ENCODE measurements at regions not wholly inside any gene's neighbourhood (a gene's known extent, or its start where the extent isn't known, plus 50 kb on each side); places are given as distances from the start of the nearest gene placed in this dataset.

- no peak for TF ChIP-seq CTCF (IDR thresholded peaks at IDR 0.05; ENCODE audit: insufficient read depth, low read length, poor library complexity, severe bottlenecking)
- TF ChIP-seq EZH2phosphoT487 (conservative IDR thresholded peaks at IDR 0.05; ENCODE audit: low read length) = no peak
These were observed 520.5 kb upstream of the CDH7 start for GRCh38 chr18:65230311-65230710.

All from SU-DHL-6 (cell line).